HG02798 (cell line): ENCODE measurements at regions not wholly inside any gene's neighbourhood (a gene's known extent, or its start where the extent isn't known, plus 50 kb on each side); places are given as distances from the start of the nearest gene placed in this dataset.

ENCODE experiments used
- ATAC-seq: cut with Tn5 transposase; IDR thresholded peaks from one replicate; pipeline ENCODE4 v1.9.1; 2021; ENCODE audit warnings: mild to moderate bottlenecking; ENCODE audit not compliant: unreplicated experiment, poor library complexity

DNA sequence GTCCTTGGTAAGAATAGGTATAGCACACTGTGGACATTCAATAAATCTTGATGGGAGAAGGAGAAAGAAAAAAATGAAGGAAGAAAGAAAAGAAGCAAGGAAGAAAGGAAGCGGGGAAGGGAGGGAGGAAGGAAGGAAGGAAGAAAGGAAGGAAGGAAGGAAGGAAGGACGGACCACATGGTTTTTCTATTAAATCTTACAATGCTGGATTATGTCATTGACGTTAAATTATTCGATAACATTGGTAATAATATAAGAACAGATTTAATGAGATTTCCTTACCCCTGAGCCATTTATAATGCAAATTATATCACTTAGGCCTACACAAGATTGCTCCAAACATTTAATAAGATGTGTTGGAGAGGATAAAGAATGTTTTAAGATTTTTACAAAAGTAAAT, 124.9 kb upstream of the SYT1 start:
- ATAC-seq, result no peak

DNA sequence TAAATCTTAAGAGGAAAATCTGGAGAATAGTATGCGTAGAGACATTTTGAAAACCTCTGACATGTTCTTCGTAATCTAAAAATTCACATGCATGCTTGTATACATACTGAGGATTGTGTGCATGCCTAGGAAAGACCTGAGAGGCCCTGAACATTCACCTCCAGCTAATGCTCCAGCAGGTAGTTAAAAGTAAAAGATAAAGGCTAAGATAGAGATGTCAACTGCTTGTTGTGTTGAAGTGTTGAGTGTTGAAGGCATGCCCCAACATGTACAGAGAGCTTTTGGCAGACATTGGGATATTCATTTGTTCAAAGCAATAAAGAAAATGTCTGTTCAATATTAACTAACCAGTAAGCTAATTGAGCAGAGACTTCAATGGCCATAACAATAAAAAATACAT, 118.6 kb upstream of the SYT1 start:
- ATAC-seq, result no peak

DNA sequence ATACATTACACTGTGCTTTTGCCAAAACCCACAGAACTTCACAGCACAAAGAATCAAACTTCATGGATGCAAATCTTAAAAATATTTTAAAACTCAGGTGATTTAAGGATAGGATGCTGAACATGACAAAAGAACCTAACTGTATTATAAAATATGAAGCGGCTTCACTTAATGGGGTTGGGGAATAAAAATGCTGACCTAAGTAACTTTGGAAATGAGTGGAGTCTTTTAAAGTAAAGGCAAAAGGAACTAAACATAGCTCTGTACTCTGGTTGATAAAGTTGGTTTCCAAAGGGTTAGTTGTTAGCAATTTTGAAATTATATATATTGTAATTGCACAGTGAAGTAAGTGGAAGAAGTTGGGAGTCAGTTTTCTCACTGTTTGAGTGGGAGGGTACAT, 111.5 kb upstream of the SYT1 start:
- no peak for ATAC-seq

GRCh38 chr12:78756936-78757335, 107.6 kb upstream of the SYT1 start:
- no peak for ATAC-seq

DNA sequence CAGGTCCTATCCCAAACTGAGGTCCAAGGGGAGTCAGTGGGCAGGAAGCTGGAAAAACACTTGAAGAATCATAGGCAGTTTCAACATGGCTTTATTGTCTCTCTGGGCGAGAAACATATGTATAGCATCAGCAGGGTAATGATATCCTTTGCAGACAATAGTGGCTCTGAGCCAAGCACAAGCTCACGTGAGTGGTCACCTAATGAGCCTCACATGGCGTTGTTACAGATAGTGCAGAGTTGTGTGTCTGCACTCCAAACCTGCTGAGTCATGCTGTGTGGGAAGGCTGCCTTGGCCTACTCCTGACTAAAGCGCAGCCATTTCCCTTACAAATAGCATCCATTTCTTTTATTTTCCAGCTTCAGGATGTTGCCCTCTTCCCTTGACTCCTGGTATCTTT, 105.2 kb upstream of the SYT1 start:
- ATAC-seq, result no peak

DNA sequence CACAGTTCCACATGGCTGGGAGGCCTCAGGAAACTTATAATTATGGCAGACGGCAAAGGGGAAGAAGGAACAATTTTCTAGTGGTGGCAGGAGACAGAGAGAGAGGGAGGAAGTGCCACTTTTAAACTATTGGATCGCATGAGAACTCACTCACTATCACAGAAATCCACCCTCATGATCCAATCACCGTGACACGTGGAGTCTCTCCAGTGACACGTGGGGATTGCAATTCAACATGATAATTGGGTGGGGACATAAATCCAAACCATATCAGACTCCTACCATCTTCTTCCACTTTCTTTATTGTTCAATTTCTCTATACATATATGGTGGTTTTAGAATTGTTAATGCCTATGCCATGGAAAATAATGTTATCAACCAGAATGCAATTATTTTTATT, 103.7 kb upstream of the SYT1 start:
- ATAC-seq, result no peak

GRCh38 chr12:78764913-78765312, 99.7 kb upstream of the SYT1 start:
- no peak for ATAC-seq

DNA sequence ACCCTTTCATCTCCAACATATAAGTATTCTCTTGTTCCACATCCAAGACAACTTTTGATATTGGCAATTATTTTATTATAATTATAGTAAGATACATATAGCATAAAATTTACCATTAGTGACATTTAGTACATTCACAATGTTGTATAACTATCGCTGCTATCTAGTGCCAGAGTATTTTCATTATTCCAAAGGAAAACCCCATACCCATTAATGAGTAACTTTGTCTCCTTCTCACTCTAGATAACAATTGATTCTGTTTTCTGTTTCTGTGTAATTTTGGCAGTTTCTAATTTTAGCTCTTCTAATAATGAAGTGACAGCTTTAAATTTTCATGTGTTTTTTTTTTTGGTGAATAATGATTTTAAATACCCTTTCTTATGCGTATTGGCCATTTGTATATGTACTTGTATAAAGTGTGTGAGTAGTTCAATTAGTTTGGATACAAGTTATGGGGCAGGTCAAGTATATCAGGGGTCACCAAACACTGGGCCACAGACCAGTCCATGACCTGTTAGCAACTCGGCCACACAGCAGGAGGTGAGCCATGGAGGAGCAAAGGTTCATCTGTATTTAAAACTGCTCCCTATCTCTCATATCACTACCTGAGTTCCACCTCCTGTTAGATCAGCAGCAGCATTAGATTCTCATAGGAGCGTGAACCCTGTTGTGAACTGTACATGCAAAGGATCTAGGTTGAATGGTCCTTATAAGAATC, 97.2 kb upstream of the SYT1 start:
- ATAC-seq, result no peak

GRCh38 chr12:78778339-78778738, 86.2 kb upstream of the SYT1 start:
- ATAC-seq, result no peak

GRCh38 chr12:78787576-78787975, 77.0 kb upstream of the SYT1 start:
- no peak for ATAC-seq

- ATAC-seq, result no peak
These were observed 74.4 kb upstream of the SYT1 start for GRCh38 chr12:78790148-78790547.

- ATAC-seq, result no peak
These were observed 72.4 kb upstream of the SYT1 start for GRCh38 chr12:78792052-78792698.

GRCh38 chr12:78793491-78793890, 71.1 kb upstream of the SYT1 start:
- ATAC-seq, result no peak

DNA sequence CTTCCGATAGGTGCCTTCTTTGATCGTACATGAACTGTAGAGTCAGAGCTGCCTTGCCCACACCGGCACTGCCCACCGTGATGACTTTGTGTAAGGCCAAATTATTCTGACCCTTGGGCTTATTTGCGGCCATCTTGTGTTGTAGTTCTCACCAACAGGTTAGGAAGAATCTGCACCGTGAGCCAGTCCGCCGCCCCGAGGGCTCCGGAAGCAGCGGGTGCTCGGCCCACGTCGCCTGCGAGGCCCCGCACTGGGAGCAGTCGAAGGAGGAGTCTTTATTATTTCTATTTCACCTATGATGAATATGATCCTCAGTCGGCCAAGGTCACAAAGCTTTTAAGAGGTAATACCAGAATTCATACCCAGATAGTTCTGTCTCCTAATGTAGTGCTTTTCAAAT, 70.6 kb upstream of the SYT1 start:
- ATAC-seq, result no peak

GRCh38 chr12:78795934-78796445, 68.6 kb upstream of the SYT1 start:
- no peak for ATAC-seq

DNA sequence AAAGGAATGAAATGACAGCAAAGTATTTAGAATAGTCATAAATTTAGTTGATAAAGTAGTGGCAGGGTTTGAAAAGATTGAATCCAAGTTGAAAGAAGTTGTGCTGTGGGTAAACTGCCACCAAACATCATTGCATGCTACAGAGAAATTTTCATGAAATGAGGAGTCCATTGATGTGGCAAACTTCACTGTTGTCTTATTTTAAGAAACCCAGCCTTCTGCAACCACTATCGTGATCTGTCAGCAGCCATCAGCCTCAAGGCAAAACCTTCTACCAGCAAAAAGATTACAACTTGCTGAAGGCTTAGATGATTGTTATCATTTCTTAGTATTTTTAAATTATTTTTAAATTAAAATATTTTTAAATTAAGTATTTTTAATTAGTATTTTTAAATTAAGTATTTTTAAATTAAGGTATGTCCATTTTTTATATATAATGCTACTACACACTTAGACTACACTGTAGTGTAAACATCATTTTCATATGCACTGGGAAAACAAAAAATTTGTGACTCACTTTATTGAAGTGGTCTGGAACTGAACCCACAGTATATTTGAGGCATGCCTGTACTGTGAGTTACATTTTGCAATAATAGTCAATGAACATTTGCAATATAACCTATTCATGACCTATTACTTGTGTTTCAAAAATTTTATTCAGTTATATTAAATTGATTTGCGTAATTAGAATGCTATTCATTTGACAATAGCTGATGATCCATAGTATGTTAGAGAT, 67.2 kb upstream of the SYT1 start:
- ATAC-seq, result no peak

DNA sequence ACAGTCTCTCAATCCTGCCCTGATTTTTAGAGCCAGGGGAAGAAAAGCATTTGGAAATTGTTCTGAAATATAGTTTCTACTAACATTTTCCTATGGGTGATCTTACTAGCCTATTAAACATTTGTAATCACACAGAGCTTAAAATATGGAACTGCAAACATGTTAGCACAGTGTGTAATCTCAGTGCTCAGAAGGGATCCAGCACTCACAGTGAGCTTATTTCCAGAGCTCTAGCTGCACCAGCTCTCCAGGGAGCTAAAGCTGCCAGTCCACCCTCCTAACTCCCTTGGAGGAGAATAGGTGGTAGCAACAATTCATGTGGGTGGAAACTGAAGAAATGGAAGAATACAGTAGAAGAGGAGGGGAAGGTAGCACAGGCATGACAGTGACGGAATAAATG, 64.9 kb upstream of the SYT1 start:
- no peak for ATAC-seq

GRCh38 chr12:78802593-78802992, 62.0 kb upstream of the SYT1 start:
- ATAC-seq, result no peak

GRCh38 chr12:78804262-78804661, 60.3 kb upstream of the SYT1 start:
- no peak for ATAC-seq
